ENCODE measurements at regions not wholly inside any gene's neighbourhood (a gene's known extent, or its start where the extent isn't known, plus 50 kb on each side); places are given as distances from the start of the nearest gene placed in this dataset.

DNA sequence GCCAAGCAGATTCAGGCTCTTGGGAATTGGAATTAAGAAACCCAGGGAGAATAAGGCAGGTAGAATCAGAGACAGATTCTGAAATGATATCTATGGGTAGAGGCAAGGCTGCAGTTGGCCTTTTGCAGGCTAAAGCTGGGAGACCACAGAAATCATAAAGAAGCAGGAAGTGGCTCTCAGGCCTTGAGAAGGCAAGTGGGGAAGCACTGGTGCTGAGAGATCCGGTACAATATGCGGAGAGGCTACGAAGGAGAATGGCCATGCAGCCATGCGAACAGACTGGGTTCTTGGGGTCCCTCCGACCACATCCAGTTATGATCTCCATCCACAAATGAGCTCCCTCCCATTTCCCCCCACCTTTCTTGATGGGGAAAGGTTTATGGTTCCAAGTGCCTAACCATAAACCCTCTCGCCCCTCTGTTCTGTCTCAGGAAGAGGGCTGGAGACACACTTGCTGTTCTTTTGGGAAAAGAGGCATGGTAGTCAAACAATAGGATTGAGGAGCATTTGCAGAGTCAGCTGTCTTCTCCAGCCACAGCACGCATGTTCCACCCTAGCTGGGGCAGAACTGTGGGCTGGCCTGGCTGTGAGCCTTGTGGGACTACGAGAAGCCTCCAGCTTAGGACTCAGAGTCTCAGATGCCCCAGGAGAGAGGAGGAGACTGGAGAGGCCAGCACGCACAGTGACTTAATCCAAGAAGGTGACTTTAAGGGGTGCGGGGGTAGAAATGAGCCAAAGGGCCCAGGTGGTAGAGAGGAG lies 99.6 kb downstream of the RPLP1 start:
- TF ChIP-seq, protein P1, sequence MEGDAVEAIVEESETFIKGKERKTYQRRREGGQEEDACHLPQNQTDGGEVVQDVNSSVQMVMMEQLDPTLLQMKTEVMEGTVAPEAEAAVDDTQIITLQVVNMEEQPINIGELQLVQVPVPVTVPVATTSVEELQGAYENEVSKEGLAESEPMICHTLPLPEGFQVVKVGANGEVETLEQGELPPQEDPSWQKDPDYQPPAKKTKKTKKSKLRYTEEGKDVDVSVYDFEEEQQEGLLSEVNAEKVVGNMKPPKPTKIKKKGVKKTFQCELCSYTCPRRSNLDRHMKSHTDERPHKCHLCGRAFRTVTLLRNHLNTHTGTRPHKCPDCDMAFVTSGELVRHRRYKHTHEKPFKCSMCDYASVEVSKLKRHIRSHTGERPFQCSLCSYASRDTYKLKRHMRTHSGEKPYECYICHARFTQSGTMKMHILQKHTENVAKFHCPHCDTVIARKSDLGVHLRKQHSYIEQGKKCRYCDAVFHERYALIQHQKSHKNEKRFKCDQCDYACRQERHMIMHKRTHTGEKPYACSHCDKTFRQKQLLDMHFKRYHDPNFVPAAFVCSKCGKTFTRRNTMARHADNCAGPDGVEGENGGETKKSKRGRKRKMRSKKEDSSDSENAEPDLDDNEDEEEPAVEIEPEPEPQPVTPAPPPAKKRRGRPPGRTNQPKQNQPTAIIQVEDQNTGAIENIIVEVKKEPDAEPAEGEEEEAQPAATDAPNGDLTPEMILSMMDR (IDR thresholded peaks at IDR 0.05; ENCODE audit: insufficient read depth, low read depth, low read length, missing control alignments) = no peak
- H3K4me3 ChIP-seq (ENCODE audit: low read depth, low read length) = no peak overlapping the region
- DNase-seq (ENCODE audit: low read depth) = no peak

DNA sequence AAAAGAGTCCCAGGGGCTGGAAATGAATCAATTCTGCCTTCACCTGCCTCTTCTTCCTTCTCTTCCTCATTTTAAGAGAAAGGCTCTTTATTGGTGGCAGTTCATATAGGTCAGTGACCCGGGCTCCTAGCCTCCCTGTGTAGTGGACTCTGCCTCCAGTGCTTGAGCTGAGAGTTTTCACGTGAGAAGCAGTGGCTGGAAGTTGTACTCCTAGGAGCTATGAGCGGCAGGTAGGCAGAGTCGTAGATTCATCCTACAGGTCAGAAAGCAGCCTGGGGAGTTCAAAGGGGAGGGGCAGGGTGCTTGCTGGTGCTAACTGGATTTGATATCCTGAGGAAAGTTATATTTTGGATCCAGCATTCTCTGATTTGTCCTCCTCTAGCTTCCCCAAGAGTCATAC lies 101.1 kb downstream of the RPLP1 start:
- no peak for DNase-seq (ENCODE audit: low read depth)
- no peak overlapping the region for H3K4me3 ChIP-seq (ENCODE audit: low read depth, low read length)
- TF ChIP-seq, protein P1 (IDR thresholded peaks at IDR 0.05; ENCODE audit: insufficient read depth, low read depth, low read length, missing control alignments) = no peak

DNA sequence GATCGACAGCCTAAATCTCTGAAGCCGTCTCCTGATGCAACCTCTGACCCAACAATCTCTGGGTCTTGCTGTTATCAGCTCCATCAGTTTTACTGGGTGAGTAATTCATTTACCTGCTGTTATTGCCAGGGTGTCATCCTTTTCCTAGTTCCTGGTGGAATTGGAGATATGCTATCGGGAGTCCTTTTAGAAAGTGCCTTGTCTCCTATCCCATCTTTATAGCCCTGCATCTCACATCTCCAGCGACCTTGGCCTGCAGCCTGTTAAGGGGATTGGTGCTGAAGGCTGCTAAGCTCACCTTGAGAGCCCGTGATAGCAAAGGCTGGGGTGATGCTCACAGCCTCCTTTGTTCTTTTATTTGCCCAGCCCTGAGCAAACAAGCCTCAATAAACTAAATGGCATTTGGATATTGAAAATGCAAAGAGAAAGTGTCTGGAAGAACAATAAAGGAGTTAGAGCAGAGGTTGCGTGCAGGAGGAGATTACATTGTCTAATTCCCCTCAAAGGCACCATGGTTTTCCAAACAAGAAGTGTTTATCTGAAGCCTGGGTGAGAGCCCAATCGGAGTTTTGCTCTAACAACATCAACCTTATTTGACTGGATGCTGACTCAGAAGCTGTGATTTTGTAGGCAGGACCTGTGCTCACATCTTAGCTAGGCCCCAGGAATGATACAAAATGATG lies 101.8 kb downstream of the RPLP1 start:
- H3K4me3 ChIP-seq (ENCODE audit: low read depth, low read length) = no peak overlapping the region
- TF ChIP-seq, protein P1 (IDR thresholded peaks at IDR 0.05; ENCODE audit: insufficient read depth, low read depth, low read length, missing control alignments) = no peak
- no peak for DNase-seq (ENCODE audit: low read depth)

DNA sequence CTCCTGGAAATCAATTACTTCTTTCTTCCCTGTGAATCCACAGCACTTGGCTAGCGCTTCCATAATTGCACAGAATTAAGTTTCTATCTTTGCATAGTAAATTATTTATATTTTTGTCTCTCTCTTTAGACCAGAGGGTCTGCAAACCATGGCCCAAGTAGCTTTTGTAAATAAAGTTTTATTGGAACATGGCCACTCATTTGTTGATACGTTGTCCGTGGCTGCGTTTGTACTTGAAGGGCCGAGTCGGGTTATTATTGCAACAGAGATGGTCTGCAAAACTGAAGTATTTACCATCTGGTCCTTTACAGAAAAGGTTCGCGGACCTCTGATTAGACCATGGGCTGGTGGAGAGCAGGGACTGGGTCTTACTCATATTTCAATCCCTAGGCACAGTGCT lies 102.5 kb downstream of the RPLP1 start:
- DNase-seq (ENCODE audit: low read depth) = no peak
- no peak overlapping the region for H3K4me3 ChIP-seq (ENCODE audit: low read depth, low read length)
- TF ChIP-seq, protein P1 (IDR thresholded peaks at IDR 0.05; ENCODE audit: insufficient read depth, low read depth, low read length, missing control alignments) = no peak

DNA sequence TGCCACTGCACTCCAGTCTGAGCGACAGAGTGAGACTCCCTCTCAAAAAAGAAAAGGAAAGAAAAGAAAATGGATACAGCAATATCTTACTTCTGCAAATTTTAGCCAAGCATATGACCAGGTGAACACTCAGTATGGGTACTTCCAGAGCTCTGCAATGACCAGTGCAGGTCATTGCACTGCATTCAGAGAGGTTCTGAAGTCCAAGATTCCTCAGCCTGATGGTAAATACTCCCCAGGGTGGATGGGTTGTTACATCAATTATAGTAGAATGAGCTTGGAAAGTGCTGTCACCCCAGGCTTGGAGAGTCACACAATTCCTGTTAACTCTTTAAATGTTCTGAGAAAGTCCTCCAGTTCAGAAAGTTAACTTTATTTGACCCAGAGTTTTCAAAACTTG lies 103.7 kb downstream of the RPLP1 start:
- H3K4me3 ChIP-seq (ENCODE audit: low read depth, low read length) = no peak overlapping the region
- TF ChIP-seq, protein P1 (IDR thresholded peaks at IDR 0.05; ENCODE audit: insufficient read depth, low read depth, low read length, missing control alignments) = no peak
- DNase-seq (ENCODE audit: low read depth) = no peak

DNA sequence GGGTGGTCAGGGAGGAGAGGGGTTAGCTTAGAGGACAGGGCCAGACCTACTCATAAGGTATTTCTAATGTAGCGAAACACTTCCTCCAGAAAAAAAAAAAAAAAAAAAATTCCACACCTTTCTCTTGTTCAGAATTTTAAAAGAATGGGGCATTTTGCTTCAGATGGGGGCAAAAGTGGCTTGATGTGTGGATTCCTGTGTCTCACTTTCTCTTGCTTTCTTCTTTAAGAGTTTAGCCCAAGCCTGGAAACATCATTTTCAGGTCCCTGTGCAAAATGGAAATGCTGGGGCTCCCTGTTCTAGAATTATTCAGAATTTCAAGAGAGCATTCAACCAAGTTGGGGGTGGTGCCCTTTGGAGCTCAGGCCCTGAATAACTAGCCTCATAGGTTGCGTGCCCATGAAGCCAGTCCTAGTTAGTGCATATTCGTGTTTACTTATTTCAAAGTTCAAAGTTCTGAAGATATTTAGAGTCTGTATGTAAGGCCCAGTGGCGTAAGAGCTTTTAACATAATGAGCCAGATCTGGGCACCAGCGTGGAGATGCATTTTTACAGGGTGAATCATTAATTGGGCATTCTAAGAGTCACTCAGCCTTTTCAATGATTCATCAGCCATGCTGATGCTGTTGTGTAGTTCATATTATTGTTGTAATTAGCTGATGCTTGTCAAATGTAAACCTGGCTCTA lies 104.5 kb downstream of the RPLP1 start:
- H3K4me3 ChIP-seq (ENCODE audit: low read depth, low read length) = no peak overlapping the region
- TF ChIP-seq, protein P1 (IDR thresholded peaks at IDR 0.05; ENCODE audit: insufficient read depth, low read depth, low read length, missing control alignments) = no peak

More for the DNA sequence above, 104.5 kb downstream of the RPLP1 start:
- no peak for DNase-seq (ENCODE audit: low read depth)

Measured in GM12865 (cell line).